ENCODE measurements at regions not wholly inside any gene's neighbourhood (a gene's known extent, or its start where the extent isn't known, plus 50 kb on each side); places are given as distances from the start of the nearest gene placed in this dataset.
"Not testable (repeated sequence)": the region's sequence is repeated elsewhere in the genome, so short reads cannot be mapped to it uniquely, and the experiment has no call there.

DNA sequence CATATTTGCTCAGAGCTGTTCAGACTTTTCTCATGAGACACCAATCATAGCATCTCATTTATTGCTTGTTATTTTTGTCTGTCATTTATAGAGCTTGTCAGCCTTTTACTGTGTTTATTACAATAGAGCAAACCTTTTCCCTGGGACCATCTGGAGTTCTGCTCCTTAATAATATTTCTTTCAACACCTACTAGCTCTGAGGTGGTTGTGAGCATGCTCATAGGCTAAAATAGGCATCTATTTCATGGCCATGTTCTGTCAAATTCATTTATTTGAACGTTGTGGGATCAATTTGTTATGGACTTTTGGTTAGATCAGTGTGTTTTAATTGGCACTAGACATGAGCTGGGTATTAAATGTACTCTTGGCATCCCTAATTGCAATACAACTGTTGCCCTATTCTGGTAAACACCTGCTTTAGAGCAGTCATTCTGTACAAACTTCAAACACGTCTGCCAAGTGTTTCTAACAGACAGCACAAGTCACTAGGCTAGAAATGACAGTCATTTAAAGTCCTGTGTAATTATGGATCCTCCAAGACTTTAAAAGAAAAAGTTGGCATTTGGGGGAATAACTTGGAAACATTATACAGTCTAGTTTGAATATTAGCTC, 766.3 kb downstream of the ZNF385D start:
- DNase-seq (ENCODE audit: low read depth) = no peak
- no peak for TF ChIP-seq CTCF (IDR thresholded peaks at IDR 0.05; ENCODE audit: insufficient read depth, low read depth, low read length, missing control alignments)
- no peak overlapping the region for H3K4me3 ChIP-seq (ENCODE audit: low read length)

GRCh38 chr3:20975188-20975651, 775.8 kb downstream of the ZNF385D start:
- DNase-seq (ENCODE audit: low read depth) = no peak
- no peak for TF ChIP-seq CTCF (IDR thresholded peaks at IDR 0.05; ENCODE audit: insufficient read depth, low read depth, low read length, missing control alignments)
- no peak overlapping the region for H3K4me3 ChIP-seq (ENCODE audit: low read length)

GRCh38 chr3:20974396-20974795, 776.6 kb downstream of the ZNF385D start:
- no peak for TF ChIP-seq CTCF (IDR thresholded peaks at IDR 0.05; ENCODE audit: insufficient read depth, low read depth, low read length, missing control alignments)
- DNase-seq (ENCODE audit: low read depth) = no peak

GRCh38 chr3:20970807-20971206, 780.2 kb downstream of the ZNF385D start:
- not testable (repeated sequence) for DNase-seq (ENCODE audit: low read depth); H3K4me3 ChIP-seq (ENCODE audit: low read length)

More at GRCh38 chr3:20974396-20974795, 776.6 kb downstream of the ZNF385D start:
- no peak overlapping the region for H3K4me3 ChIP-seq (ENCODE audit: low read length)

DNA sequence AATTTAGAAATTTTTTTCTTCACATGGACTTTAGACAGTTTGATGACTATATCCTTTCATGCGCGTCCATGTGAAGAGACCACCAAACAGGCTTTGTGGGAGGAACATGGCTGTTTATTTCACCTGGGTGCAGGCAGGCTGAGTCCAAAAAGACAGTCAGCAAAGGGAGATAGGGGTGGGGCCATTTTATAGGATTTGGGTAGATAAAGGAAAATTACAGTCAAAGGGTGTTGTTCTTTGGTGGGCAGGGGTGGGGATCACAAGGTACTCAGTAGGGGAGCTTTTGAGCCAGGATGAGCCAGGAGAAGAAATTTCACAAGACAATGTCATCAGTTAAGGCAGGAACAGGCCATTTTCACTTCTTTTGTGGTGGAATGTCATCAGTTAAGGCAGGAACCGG, 781.5 kb upstream of the SGO1 start:
- not testable (repeated sequence) for DNase-seq (ENCODE audit: low read depth); H3K4me3 ChIP-seq (ENCODE audit: low read length)

DNA sequence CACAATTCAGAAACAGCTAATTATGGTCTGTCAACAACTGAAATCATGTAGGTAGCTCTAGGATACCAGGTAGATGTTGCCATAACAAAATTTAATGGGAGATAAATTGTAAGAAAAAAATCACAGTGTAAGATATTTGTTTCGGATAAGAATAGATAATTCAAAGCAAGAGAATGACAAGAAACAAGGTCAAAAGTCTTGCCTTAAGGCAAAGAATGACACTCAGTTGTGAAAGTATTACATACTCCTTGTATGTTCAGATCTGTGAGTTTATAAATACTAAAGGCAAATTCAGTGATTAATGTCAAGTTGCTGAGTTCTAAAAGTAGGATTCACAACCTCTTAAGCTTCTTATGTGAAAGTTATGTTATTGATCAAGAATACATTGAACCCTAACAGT, 772.2 kb upstream of the SGO1 start:
- no peak for TF ChIP-seq CTCF (IDR thresholded peaks at IDR 0.05; ENCODE audit: insufficient read depth, low read depth, low read length, missing control alignments)
- H3K4me3 ChIP-seq (ENCODE audit: low read length) = no peak overlapping the region
- no peak for DNase-seq (ENCODE audit: low read depth)

GRCh38 chr3:20945892-20946291, 759.9 kb upstream of the SGO1 start:
- no peak overlapping the region for H3K4me3 ChIP-seq (ENCODE audit: low read length)
- no peak for DNase-seq (ENCODE audit: low read depth)
- TF ChIP-seq CTCF (IDR thresholded peaks at IDR 0.05; ENCODE audit: insufficient read depth, low read depth, low read length, missing control alignments) = no peak

- no peak for TF ChIP-seq CTCF (IDR thresholded peaks at IDR 0.05; ENCODE audit: insufficient read depth, low read depth, low read length, missing control alignments)
- peak; percentile 85 for DNase-seq (ENCODE audit: low read depth)
- no peak overlapping the region for H3K4me3 ChIP-seq (ENCODE audit: low read length)
These were observed 749.8 kb upstream of the SGO1 start for GRCh38 chr3:20935791-20936190.

Measured in epithelial cell of esophagus (primary cell).